Stimulated activated CD4-positive, alpha-beta T cell treated with anti-CD3 and anti-CD28 coated beads, Interleukin-1b, Interleukin-23, amount 100 ng/mL, for 4 hours (primary cell): ENCODE measurements at regions not wholly inside any gene's neighbourhood (a gene's known extent, or its start where the extent isn't known, plus 50 kb on each side); places are given as distances from the start of the nearest gene placed in this dataset.
"Not testable (repeated sequence)": the region's sequence is repeated elsewhere in the genome, so short reads cannot be mapped to it uniquely, and the experiment has no call there.

ENCODE experiments used
- DNase-seq, 2 donors: peaks; one replicate each; pipeline ENCODE4 v3.0.0-alpha.2; 2020; ENCODE audit warnings: low read depth in 2 of 2

- not testable (repeated sequence) for DNase-seq
These were observed 749.1 kb upstream of the DEFB115 start for GRCh38 chr20:30508382-30508781.

- DNase-seq = no peak
These were observed 746.0 kb upstream of the DEFB115 start for GRCh38 chr20:30511322-30512030.

GRCh38 chr20:30513050-30513628 is 744.3 kb upstream of the DEFB115 start:
- no peak for DNase-seq

- not testable (repeated sequence) for DNase-seq
These were observed 741.5 kb upstream of the DEFB115 start for GRCh38 chr20:30515915-30516314.

- not testable (repeated sequence) for DNase-seq
These were observed 738.6 kb upstream of the DEFB115 start for GRCh38 chr20:30518906-30519305.

GRCh38 chr20:30521686-30522415 is 735.6 kb upstream of the DEFB115 start:
- not testable (repeated sequence) for DNase-seq

- not testable (repeated sequence) for DNase-seq
These were observed 733.3 kb upstream of the DEFB115 start for GRCh38 chr20:30524155-30524554.

GRCh38 chr20:30524761-30525160 is 732.7 kb upstream of the DEFB115 start:
- DNase-seq = not testable (repeated sequence)

- DNase-seq = not testable (repeated sequence)
These were observed 723.8 kb upstream of the DEFB115 start for GRCh38 chr20:30533653-30534052.

GRCh38 chr20:30537459-30537858 is 720.0 kb upstream of the DEFB115 start:
- DNase-seq = not testable (repeated sequence)

GRCh38 chr20:30540330-30541069 is 717.0 kb upstream of the DEFB115 start:
- DNase-seq = not testable (repeated sequence)

GRCh38 chr20:30551236-30551635 is 706.2 kb upstream of the DEFB115 start:
- DNase-seq = not testable (repeated sequence)

GRCh38 chr20:30556797-30557196 is 700.7 kb upstream of the DEFB115 start:
- not testable (repeated sequence) for DNase-seq

GRCh38 chr20:30565086-30565485 is 692.4 kb upstream of the DEFB115 start:
- DNase-seq = not testable (repeated sequence)

- not testable (repeated sequence) for DNase-seq
These were observed 687.6 kb upstream of the DEFB115 start for GRCh38 chr20:30569867-30570266.

- not testable (repeated sequence) for DNase-seq
These were observed 686.8 kb upstream of the DEFB115 start for GRCh38 chr20:30570622-30571021.

- DNase-seq = not testable (repeated sequence)
These were observed 683.1 kb upstream of the DEFB115 start for GRCh38 chr20:30574337-30574736.

GRCh38 chr20:30579069-30579468 is 678.4 kb upstream of the DEFB115 start:
- DNase-seq = not testable (repeated sequence)

GRCh38 chr20:30579824-30580438 is 677.5 kb upstream of the DEFB115 start:
- not testable (repeated sequence) for DNase-seq

GRCh38 chr20:30581839-30582238 is 675.6 kb upstream of the DEFB115 start:
- not testable (repeated sequence) for DNase-seq

- DNase-seq = not testable (repeated sequence)
These were observed 673.1 kb upstream of the DEFB115 start for GRCh38 chr20:30584403-30584802.
